KMS-11 (cell line): ENCODE measurements at regions not wholly inside any gene's neighbourhood (a gene's known extent, or its start where the extent isn't known, plus 50 kb on each side); places are given as distances from the start of the nearest gene placed in this dataset.
"Not testable (repeated sequence)": the region's sequence is repeated elsewhere in the genome, so short reads cannot be mapped to it uniquely, and the experiment has no call there.

Source experiments
- H2AFZ ChIP-seq: fragments of 200-600 bp; sonication (generic); 2 replicates; pipeline ENCODE4 v1.6.1; 2016; ENCODE audit warnings: antibody characterized with exemption, mixed run types, low read depth
- H3K27ac ChIP-seq: fragments of 200-600 bp; sonication (generic); 2 replicates; pipeline ENCODE4 v1.6.1; 2016; ENCODE audit warnings: mild to moderate bottlenecking, mixed run types
- H3K27me3 ChIP-seq: fragments of 200-600 bp; sonication (generic); 2 replicates; pipeline ENCODE4 v1.6.1; 2017; ENCODE audit warnings: mild to moderate bottlenecking, low read depth, mixed run types, moderate library complexity; ENCODE audit not compliant: insufficient read depth
- H3K36me3 ChIP-seq: fragments of 200-600 bp; sonication (generic); 2 replicates; pipeline ENCODE4 v1.6.1; 2017; ENCODE audit warnings: mild to moderate bottlenecking, mixed run types; ENCODE audit not compliant: insufficient read depth
- H3K4me1 ChIP-seq: fragments of 200-600 bp; sonication (generic); 2 replicates; pipeline ENCODE4 v1.6.1; 2016; ENCODE audit warnings: mild to moderate bottlenecking, low read depth, mixed run types; ENCODE audit not compliant: poor library complexity, severe bottlenecking
- H3K4me2 ChIP-seq: fragments of 200-600 bp; sonication (generic); 2 replicates; pipeline ENCODE4 v1.7.0; 2016; ENCODE audit warnings: mild to moderate bottlenecking, mixed run types
- H3K4me3 ChIP-seq: fragments of 200-600 bp; sonication (generic); IDR thresholded peaks from 2 replicates; pipeline ENCODE4 v1.6.1; 2017; ENCODE audit warnings: low read depth, low read length, mixed read lengths; ENCODE audit not compliant: insufficient read depth
- H3K79me2 ChIP-seq: fragments of 200-600 bp; sonication (generic); 2 replicates; pipeline ENCODE4 v1.6.1; 2016; ENCODE audit warnings: low read depth, mixed run types; ENCODE audit not compliant: insufficient read depth
- H3K9ac ChIP-seq: fragments of 200-600 bp; sonication (generic); 2 replicates; pipeline ENCODE4 v1.6.1; 2016; ENCODE audit warnings: mild to moderate bottlenecking, mixed run types
- H4K20me1 ChIP-seq: fragments of 200-600 bp; sonication (generic); 2 replicates; pipeline ENCODE4 v1.6.1; 2016; ENCODE audit warnings: mild to moderate bottlenecking, mixed run types; ENCODE audit not compliant: insufficient read depth
- TF ChIP-seq, protein P1 (sequence below): fragments of 200-600 bp; sonication (generic); conservative IDR thresholded peaks from 2 replicates; pipeline ENCODE4 v1.6.1; 2017; ENCODE audit warnings: low read depth, mild to moderate bottlenecking, antibody characterized with exemption, low read length, moderate library complexity, mixed read lengths

DNA sequence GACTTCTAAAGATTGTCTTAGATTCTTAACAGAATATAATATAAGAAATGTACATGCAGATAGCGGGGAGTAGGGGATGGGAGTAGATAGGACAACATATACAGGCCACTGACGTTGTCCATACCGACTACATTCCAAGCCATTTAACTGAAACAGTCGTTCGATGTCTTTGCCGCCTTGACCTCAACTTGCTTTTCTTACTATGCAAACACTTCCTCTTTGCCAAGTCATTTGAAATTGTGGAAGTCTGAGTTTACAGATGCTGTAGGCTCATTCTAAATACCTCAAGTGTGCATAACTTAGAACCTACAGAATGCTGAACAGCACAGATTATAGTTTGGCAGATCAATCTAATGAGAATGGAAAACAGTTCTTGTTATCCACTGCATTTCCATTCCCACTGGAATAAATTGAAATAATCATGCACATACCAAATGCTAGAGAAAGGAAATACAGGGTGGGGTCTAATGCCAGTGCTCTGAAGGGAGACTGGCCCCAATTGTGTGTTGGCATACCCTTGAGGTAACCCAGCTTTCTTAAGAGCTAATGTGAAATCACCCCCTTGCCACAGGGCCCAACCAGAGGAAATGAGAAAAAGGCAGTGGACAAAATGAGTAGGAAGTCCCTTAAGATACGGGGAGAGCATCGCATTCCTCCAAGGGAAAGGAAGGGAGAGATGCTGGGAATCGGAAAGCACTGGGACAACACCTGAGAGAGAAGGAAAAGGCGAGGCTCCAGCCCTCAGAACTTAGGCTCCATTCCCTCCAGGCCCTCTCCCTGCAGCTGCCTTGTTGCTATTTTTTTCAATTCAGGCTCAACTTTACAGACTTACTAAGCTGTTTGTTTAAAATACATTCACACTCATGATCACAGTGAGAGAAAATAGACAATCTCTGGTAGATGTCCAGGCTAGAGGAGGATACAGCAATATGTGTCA, 380.9 kb upstream of the TMTC1 start:
- no peak overlapping the region for H2AFZ ChIP-seq
- H4K20me1 ChIP-seq, result no peaks in the 10 kb centered on the region
- no peak overlapping the region for H3K4me2 ChIP-seq
- H3K27me3 ChIP-seq, result no peaks in the 10 kb centered on the region
- H3K9ac ChIP-seq, result no peak overlapping the region
- H3K4me3 ChIP-seq, result no peak overlapping the region
- TF ChIP-seq, protein P1, sequence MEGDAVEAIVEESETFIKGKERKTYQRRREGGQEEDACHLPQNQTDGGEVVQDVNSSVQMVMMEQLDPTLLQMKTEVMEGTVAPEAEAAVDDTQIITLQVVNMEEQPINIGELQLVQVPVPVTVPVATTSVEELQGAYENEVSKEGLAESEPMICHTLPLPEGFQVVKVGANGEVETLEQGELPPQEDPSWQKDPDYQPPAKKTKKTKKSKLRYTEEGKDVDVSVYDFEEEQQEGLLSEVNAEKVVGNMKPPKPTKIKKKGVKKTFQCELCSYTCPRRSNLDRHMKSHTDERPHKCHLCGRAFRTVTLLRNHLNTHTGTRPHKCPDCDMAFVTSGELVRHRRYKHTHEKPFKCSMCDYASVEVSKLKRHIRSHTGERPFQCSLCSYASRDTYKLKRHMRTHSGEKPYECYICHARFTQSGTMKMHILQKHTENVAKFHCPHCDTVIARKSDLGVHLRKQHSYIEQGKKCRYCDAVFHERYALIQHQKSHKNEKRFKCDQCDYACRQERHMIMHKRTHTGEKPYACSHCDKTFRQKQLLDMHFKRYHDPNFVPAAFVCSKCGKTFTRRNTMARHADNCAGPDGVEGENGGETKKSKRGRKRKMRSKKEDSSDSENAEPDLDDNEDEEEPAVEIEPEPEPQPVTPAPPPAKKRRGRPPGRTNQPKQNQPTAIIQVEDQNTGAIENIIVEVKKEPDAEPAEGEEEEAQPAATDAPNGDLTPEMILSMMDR, result no peak
- H3K79me2 ChIP-seq, result no peaks in the 10 kb centered on the region
- H3K4me1 ChIP-seq, result no peaks in the 10 kb centered on the region
- H3K36me3 ChIP-seq, result no peaks in the 10 kb centered on the region
- no peak overlapping the region for H3K27ac ChIP-seq

DNA sequence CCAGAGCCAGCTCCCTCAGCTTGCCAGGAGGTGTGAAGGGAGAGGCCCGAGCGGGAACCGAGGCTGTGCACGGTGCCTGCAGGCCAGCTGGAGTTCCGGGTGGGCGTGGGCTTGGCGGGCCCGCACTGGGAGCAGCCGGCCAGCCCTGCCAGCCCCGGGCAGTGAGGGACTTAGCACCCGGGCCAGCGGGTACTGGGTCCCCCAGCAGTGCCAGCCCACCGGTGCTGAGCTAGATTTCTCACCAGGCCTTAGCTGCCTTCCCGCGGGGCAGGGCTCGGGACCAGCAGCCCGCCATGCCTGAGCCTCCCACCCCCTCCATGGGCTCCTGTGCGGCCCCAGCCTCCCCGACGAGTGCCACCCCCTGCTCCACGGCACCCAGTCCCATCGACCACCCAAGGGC, 373.1 kb upstream of the TMTC1 start:
- not testable (repeated sequence) for H4K20me1 ChIP-seq, H3K79me2 ChIP-seq, H3K27ac ChIP-seq, H3K4me2 ChIP-seq, H3K9ac ChIP-seq, H2AFZ ChIP-seq, H3K27me3 ChIP-seq, H3K36me3 ChIP-seq, H3K4me1 ChIP-seq, H3K4me3 ChIP-seq

DNA sequence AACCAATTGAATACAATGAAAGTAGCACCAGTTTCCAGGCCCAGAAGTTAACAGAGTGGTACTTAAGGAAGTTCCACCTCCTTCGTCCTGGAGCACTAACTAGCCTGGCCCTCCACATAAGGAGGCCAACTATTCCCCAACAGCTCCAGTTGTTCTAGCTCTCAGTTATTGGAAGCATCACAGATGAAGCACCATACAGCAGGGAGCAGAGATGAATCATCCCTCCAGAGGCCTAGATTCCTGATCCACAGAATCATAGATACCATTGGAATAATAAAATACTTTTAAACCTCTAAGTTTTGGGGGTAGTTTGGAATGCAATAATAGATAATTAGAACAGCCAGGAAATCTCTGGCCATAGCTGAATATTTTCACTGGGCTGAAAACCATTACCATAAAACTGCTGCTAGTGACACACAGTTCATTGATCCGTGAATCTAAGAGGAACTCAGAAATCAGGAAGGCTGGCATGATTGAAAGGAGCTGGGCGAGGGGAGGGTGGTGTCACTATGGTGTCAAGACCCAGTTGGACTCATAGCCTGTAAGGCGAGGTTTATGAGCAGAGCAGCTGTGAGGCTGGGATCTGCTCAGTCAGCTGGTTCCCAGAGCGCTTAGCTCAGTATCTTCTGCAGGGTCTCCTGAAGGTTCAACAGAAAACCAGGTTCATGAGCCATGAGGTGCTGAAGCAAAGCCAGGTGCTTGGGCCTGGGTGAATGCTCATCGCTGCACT, 371.4 kb upstream of the TMTC1 start:
- H2AFZ ChIP-seq, result no peak overlapping the region
- H4K20me1 ChIP-seq, result no peaks in the 10 kb centered on the region
- TF ChIP-seq, protein P1, result no peak

DNA sequence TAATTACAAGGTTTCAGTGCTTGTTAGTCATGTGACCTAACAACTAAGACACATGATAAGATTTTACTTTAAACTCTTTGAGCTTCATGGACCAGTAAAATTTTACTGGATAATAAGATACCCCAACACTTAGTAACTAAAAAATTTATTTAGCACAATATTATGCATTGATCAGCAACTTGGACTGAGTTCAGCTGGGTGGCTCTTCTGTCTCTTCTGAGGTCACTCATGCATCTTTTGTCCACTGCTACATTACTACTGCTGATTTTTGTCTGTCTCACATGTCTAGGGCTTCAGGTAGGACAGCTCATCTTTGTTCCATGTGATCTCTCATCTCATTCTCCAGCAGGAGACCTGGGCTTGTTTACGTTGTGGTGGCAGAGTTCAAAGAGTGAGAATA, 370.2 kb upstream of the TMTC1 start:
- Histone ChIP-seq H3K36me3 (no peaks in the 10 kb centered on the region), H3K4me3 (no peak overlapping the region), H3K9ac (no peak overlapping the region), H3K27ac (no peak overlapping the region), H3K27me3 (no peaks in the 10 kb centered on the region), H3K4me1 (no peaks in the 10 kb centered on the region), H3K4me2 (no peak overlapping the region), H4K20me1 (no peaks in the 10 kb centered on the region), H3K79me2 (no peaks in the 10 kb centered on the region), H2AFZ (no peak overlapping the region)
- TF ChIP-seq, protein P1, result no peak

More for the DNA sequence above, 371.4 kb upstream of the TMTC1 start:
- H3K4me3 ChIP-seq, result no peak overlapping the region
- H3K27me3 ChIP-seq, result no peaks in the 10 kb centered on the region
- H3K9ac ChIP-seq, result no peak overlapping the region
- H3K4me1 ChIP-seq, result no peaks in the 10 kb centered on the region
- no peak overlapping the region for H3K4me2 ChIP-seq
- no peaks in the 10 kb centered on the region for H3K36me3 ChIP-seq
- no peak overlapping the region for H3K27ac ChIP-seq
- no peaks in the 10 kb centered on the region for H3K79me2 ChIP-seq
